IPS-11a (cell line): ENCODE measurements at regions not wholly inside any gene's neighbourhood (a gene's known extent, or its start where the extent isn't known, plus 50 kb on each side); places are given as distances from the start of the nearest gene placed in this dataset.
"Not testable (repeated sequence)": the region's sequence is repeated elsewhere in the genome, so short reads cannot be mapped to it uniquely, and the experiment has no call there.

ENCODE experiments used
- H3K4me3 ChIP-seq: one replicate; pipeline ENCODE4 v1.5.1; 2013; ENCODE audit warnings: low read depth, low read length, control low read depth

- H3K4me3 ChIP-seq, result no peak overlapping the region
Observed at GRCh38 chr12:128040971-128041370, 226.0 kb upstream of the TMEM132C start.

GRCh38 chr12:128042283-128042682 is 224.7 kb upstream of the TMEM132C start:
- H3K4me3 ChIP-seq, result not testable (repeated sequence)

- H3K4me3 ChIP-seq, result no peak overlapping the region
Observed at GRCh38 chr12:128042825-128043224, 224.1 kb upstream of the TMEM132C start.

GRCh38 chr12:128043317-128043716 is 223.7 kb upstream of the TMEM132C start:
- H3K4me3 ChIP-seq, result no peak overlapping the region

GRCh38 chr12:128047266-128048060 is 219.5 kb upstream of the TMEM132C start:
- no peak overlapping the region for H3K4me3 ChIP-seq

GRCh38 chr12:128052331-128052730 is 214.6 kb upstream of the TMEM132C start:
- no peak overlapping the region for H3K4me3 ChIP-seq

- H3K4me3 ChIP-seq, result no peak overlapping the region
Observed at GRCh38 chr12:128052777-128053176, 214.2 kb upstream of the TMEM132C start.

GRCh38 chr12:128055567-128055966 is 211.4 kb upstream of the TMEM132C start:
- no peak overlapping the region for H3K4me3 ChIP-seq

GRCh38 chr12:128056136-128056801 is 210.7 kb upstream of the TMEM132C start:
- H3K4me3 ChIP-seq, result no peak overlapping the region

- no peak overlapping the region for H3K4me3 ChIP-seq
Observed at GRCh38 chr12:128057586-128057985, 209.4 kb upstream of the TMEM132C start.

GRCh38 chr12:128059621-128060370 is 207.2 kb upstream of the TMEM132C start:
- H3K4me3 ChIP-seq, result no peak overlapping the region

GRCh38 chr12:128068211-128068610 is 198.8 kb upstream of the TMEM132C start:
- H3K4me3 ChIP-seq, result no peak overlapping the region

GRCh38 chr12:128069359-128069997 is 197.5 kb upstream of the TMEM132C start:
- H3K4me3 ChIP-seq, result no peak overlapping the region

- no peak overlapping the region for H3K4me3 ChIP-seq
Observed at GRCh38 chr12:128073937-128074336, 193.0 kb upstream of the TMEM132C start.

GRCh38 chr12:128075332-128075731 is 191.6 kb upstream of the TMEM132C start:
- no peak overlapping the region for H3K4me3 ChIP-seq

GRCh38 chr12:128076188-128076587 is 190.8 kb upstream of the TMEM132C start:
- H3K4me3 ChIP-seq, result no peak overlapping the region

- no peak overlapping the region for H3K4me3 ChIP-seq
Observed at GRCh38 chr12:128077211-128077916, 189.6 kb upstream of the TMEM132C start.

GRCh38 chr12:128077917-128078298 is 189.1 kb upstream of the TMEM132C start:
- no peak overlapping the region for H3K4me3 ChIP-seq

GRCh38 chr12:128078301-128078971 is 188.5 kb upstream of the TMEM132C start:
- no peak overlapping the region for H3K4me3 ChIP-seq

- H3K4me3 ChIP-seq, result no peak overlapping the region
Observed at GRCh38 chr12:128079446-128079845, 187.5 kb upstream of the TMEM132C start.
